Type B pancreatic cell (in vitro differentiated cells): ENCODE measurements at regions not wholly inside any gene's neighbourhood (a gene's known extent, or its start where the extent isn't known, plus 50 kb on each side); places are given as distances from the start of the nearest gene placed in this dataset.

Experiments
- DNase-seq: peaks from one replicate; pipeline ENCODE4 v3.0.0; 2021; ENCODE audit warnings: mixed read lengths; ENCODE audit not compliant: unreplicated experiment; ENCODE audit errors: extremely low spot score
- H3K27ac Mint-ChIP-seq: 2 replicates; pipeline ENCODE4 v1.8.0; 2021; ENCODE audit warnings: mild to moderate bottlenecking, mixed read lengths
- H3K27me3 Mint-ChIP-seq: 2 replicates; pipeline ENCODE4 v1.8.0; 2021; ENCODE audit warnings: mixed read lengths
- H3K36me3 Mint-ChIP-seq: 2 replicates; pipeline ENCODE4 v1.8.0; 2021; ENCODE audit warnings: mixed read lengths
- H3K4me1 Mint-ChIP-seq: one replicate; pipeline ENCODE4 v1.8.0; 2021; ENCODE audit warnings: mixed read lengths; ENCODE audit not compliant: unreplicated experiment
- H3K4me3 Mint-ChIP-seq: 2 replicates; pipeline ENCODE4 v1.8.0; 2021; ENCODE audit warnings: mild to moderate bottlenecking, mixed read lengths
- H3K9me3 Mint-ChIP-seq: 2 replicates; pipeline ENCODE4 v1.8.0; 2021; ENCODE audit warnings: mixed read lengths
- CTCF ChIP-seq: fragments of 200-600 bp; sonication (generic); conservative IDR thresholded peaks from 2 replicates; pipeline ENCODE4 v1.5.0; 2021; ENCODE audit warnings: antibody characterized with exemption, mild to moderate bottlenecking

- Mint-ChIP-seq H3K4me1 (peaks cover 15% of the 10 kb centered on the region), H3K27me3 (peaks cover 28% of the 10 kb centered on the region), H3K4me3 (no peak overlapping the region), H3K36me3 (no peaks in the 10 kb centered on the region), H3K27ac (no peak overlapping the region), H3K9me3 (peaks cover 4% of the 10 kb centered on the region)
- no peak for DNase-seq
- no peak for TF ChIP-seq CTCF
Observed at GRCh38 chr2:157934684-157935377, 58.7 kb upstream of the ACVR1 start.

- H3K27me3 Mint-ChIP-seq, result peaks cover 30% of the 10 kb centered on the region
- H3K4me3 Mint-ChIP-seq, result no peak overlapping the region
- DNase-seq, result no peak
- H3K36me3 Mint-ChIP-seq, result no peaks in the 10 kb centered on the region
- H3K27ac Mint-ChIP-seq, result no peak overlapping the region
- H3K9me3 Mint-ChIP-seq, result peaks cover 4% of the 10 kb centered on the region
- peaks cover 15% of the 10 kb centered on the region for H3K4me1 Mint-ChIP-seq
- no peak for TF ChIP-seq CTCF
Observed at GRCh38 chr2:157933160-157933920, 57.2 kb upstream of the ACVR1 start.

- Mint-ChIP-seq H3K9me3 (peaks cover 4% of the 10 kb centered on the region), H3K27me3 (peaks cover 30% of the 10 kb centered on the region), H3K27ac (no peak overlapping the region), H3K4me3 (peak overlapping the region; percentile 56), H3K36me3 (no peaks in the 10 kb centered on the region), H3K4me1 (peaks cover 15% of the 10 kb centered on the region)
- no peak for TF ChIP-seq CTCF
- DNase-seq, result no peak
Observed at GRCh38 chr2:157932480-157933159, 56.5 kb upstream of the ACVR1 start.

GRCh38 chr2:157931542-157931941 lies 55.4 kb upstream of the ACVR1 start:
- DNase-seq, result no peak
- TF ChIP-seq CTCF, result no peak
- peaks cover 4% of the 10 kb centered on the region for H3K9me3 Mint-ChIP-seq
- no peak overlapping the region for H3K27ac Mint-ChIP-seq
- H3K4me1 Mint-ChIP-seq, result peaks cover 15% of the 10 kb centered on the region
- no peak overlapping the region for H3K4me3 Mint-ChIP-seq
- no peaks in the 10 kb centered on the region for H3K36me3 Mint-ChIP-seq
- peaks cover 30% of the 10 kb centered on the region for H3K27me3 Mint-ChIP-seq

- TF ChIP-seq CTCF, result no peak
- H3K4me3 Mint-ChIP-seq, result no peak overlapping the region
- peaks cover 30% of the 10 kb centered on the region for H3K27me3 Mint-ChIP-seq
- no peaks in the 10 kb centered on the region for H3K36me3 Mint-ChIP-seq
- peaks cover 15% of the 10 kb centered on the region for H3K4me1 Mint-ChIP-seq
- no peak for DNase-seq
- peaks cover 4% of the 10 kb centered on the region for H3K9me3 Mint-ChIP-seq
- H3K27ac Mint-ChIP-seq, result no peak overlapping the region
Observed at GRCh38 chr2:157930728-157931127, 54.6 kb upstream of the ACVR1 start.
